ENCODE measurements at regions not wholly inside any gene's neighbourhood (a gene's known extent, or its start where the extent isn't known, plus 50 kb on each side); places are given as distances from the start of the nearest gene placed in this dataset.

- no peak overlapping the region for H2AFZ ChIP-seq (replicated peaks; ENCODE audit: low read length, poor library complexity)
- no peak overlapping the region for H3K4ac ChIP-seq (ENCODE audit: low read depth, low read length)
- ATAC-seq (ENCODE audit: low read depth) (no peak), DNase-seq (no peak)
- H3K18ac ChIP-seq (ENCODE audit: low read depth, low read length), result no peak overlapping the region
- ChIA-PET POLR2A (ENCODE audit: unreplicated experiment) (no interaction called here), CTCF (no interaction called here)
- no peak overlapping the region for H3K56ac ChIP-seq (ENCODE audit: extremely low read depth, insufficient read depth, low read length)
- no CpG with 5 or more reads among the region's 1 CpG for WGBS, 2 experiments (ENCODE audit: extremely low coverage in 2 of 2, insufficient read length in 1 of 2)
- no peak overlapping the region for H2BK120ac ChIP-seq (ENCODE audit: low read depth, low read length)
- no peak overlapping the region for H4K8ac ChIP-seq (ENCODE audit: low read depth in 2 of 2, low read length in 2 of 2)
- H3K27me3 ChIP-seq (ENCODE audit: control insufficient read depth, insufficient read depth, low read length), result no peaks in the 10 kb centered on the region
- H3K4me2 ChIP-seq (ENCODE audit: low read depth, low read length), result no peak overlapping the region
- no peak for TF ChIP-seq CTCF (conservative IDR thresholded peaks at IDR 0.05; ENCODE audit: low read depth, low read length)
- no peak for TF ChIP-seq CHD1 (IDR thresholded peaks at IDR 0.05; ENCODE audit: low read depth, low read length)
- TF ChIP-seq RFX5 (IDR thresholded peaks at IDR 0.05; ENCODE audit: low read depth, low read length), result no peak
- no peak for TF ChIP-seq NFE2L2 (IDR thresholded peaks at IDR 0.05; ENCODE audit: low read depth, low read length)
- no peak for TF ChIP-seq MAFK (IDR thresholded peaks at IDR 0.05; ENCODE audit: low read depth, low read length)
- H3K23ac ChIP-seq (ENCODE audit: low read depth, low read length), result no peak overlapping the region
- in situ Hi-C loops (cut with MboI; ENCODE audit: low sequenced_read_pairs) (no loop called here), dilution Hi-C loops (cut with HindIII; ENCODE audit: low sequenced_read_pairs, unreplicated experiment) (no loop called here), intact Hi-C loops (cut with micrococcal nuclease) (no loop called here)
- H3K79me1 ChIP-seq (ENCODE audit: low read depth in 1 of 2, low read length in 2 of 2), result no peaks in the 10 kb centered on the region
- H2BK15ac ChIP-seq (ENCODE audit: low read depth, low read length), result no peak overlapping the region
- no peak overlapping the region for H4K91ac ChIP-seq (ENCODE audit: insufficient read depth, low read depth, low read length)
- H3K9ac ChIP-seq (ENCODE audit: low read depth, low read length), result no peak overlapping the region
- H3K14ac ChIP-seq (replicated peaks; ENCODE audit: low read depth, low read length), result no peak overlapping the region
- H3K36me3 ChIP-seq (ENCODE audit: control insufficient read depth, insufficient read depth, low read length), result no peaks in the 10 kb centered on the region
- no peak overlapping the region for H2BK20ac ChIP-seq (ENCODE audit: low read depth, low read length)
- no TSS peak for BruUV-seq (replicated peaks)
- no peak overlapping the region for H4K5ac ChIP-seq (ENCODE audit: low read depth, low read length)
- H2BK5ac ChIP-seq (ENCODE audit: low read depth, low read length, poor library complexity, severe bottlenecking), result no peak overlapping the region
- H3K9me3 ChIP-seq (ENCODE audit: control insufficient read depth, insufficient read depth, low read length), result 0 out of 2 replicates have a peak, but pooled peaks cover 2% of the 10 kb centered on the region
- H3K27ac ChIP-seq (ENCODE audit: insufficient read depth, low read length), result no peak overlapping the region
- H2AK5ac ChIP-seq (ENCODE audit: low read depth, low read length), result no peak overlapping the region
- H3K4me3 ChIP-seq (ENCODE audit: insufficient read depth, low read depth, low read length), result no peak overlapping the region
- no peaks in the 10 kb centered on the region for H4K20me1 ChIP-seq (ENCODE audit: insufficient read depth, low read length)
- H3K4me1 ChIP-seq (ENCODE audit: control insufficient read depth, insufficient read depth, low read length), result no peaks in the 10 kb centered on the region
- no peaks in the 10 kb centered on the region for H3K9me1 ChIP-seq (ENCODE audit: insufficient read depth, low read length)
- no peak overlapping the region for H2AK9ac ChIP-seq (replicated peaks; ENCODE audit: low read depth, low read length, poor library complexity)
These were observed 169.7 kb downstream of the PDHA2 start for GRCh38 chr4:96009427-96010119.
